IPS DF 6.9 (cell line): ENCODE measurements at regions not wholly inside any gene's neighbourhood (a gene's known extent, or its start where the extent isn't known, plus 50 kb on each side); places are given as distances from the start of the nearest gene placed in this dataset.

Source experiments
- DNase-seq: peaks from one replicate; pipeline ENCODE4 v3.0.0-alpha.2; 2013; ENCODE audit warnings: low read depth, low spot score
- H3K27ac ChIP-seq: one replicate; pipeline ENCODE4 v1.5.1; 2013; ENCODE audit warnings: low read length, control low read depth
- H3K27me3 ChIP-seq: 2 replicates; pipeline ENCODE4 v1.6.1; 2013; ENCODE audit warnings: mild to moderate bottlenecking, low read length; ENCODE audit not compliant: control insufficient read depth, insufficient read depth
- H3K36me3 ChIP-seq: 2 replicates; pipeline ENCODE4 v1.6.1; 2013; ENCODE audit warnings: low read length; ENCODE audit not compliant: control insufficient read depth, insufficient read depth
- H3K4me1 ChIP-seq: 2 replicates; pipeline ENCODE4 v1.6.1; 2013; ENCODE audit warnings: low read length; ENCODE audit not compliant: control insufficient read depth, insufficient read depth
- H3K4me3 ChIP-seq: 2 replicates; pipeline ENCODE4 v1.5.1; 2013; ENCODE audit warnings: mild to moderate bottlenecking, low read length
- H3K9me3 ChIP-seq: 2 replicates; pipeline ENCODE4 v1.6.1; 2013; ENCODE audit warnings: low read length, inconsistent platforms; ENCODE audit not compliant: control insufficient read depth, insufficient read depth
- WGBS: extraction: QIAGEN DNeasy Blood & Tissue Kit; methylation state at CpG from one replicate; pipeline ENCODE4 v1.1.7; 2013; ENCODE audit warnings: mixed read lengths, missing lambda C conversion rate; ENCODE audit not compliant: insufficient read length, insufficient coverage; 5-methylcytosine and 5-hydroxymethylcytosine counted together

- DNase-seq: no peak
- no peaks in the 10 kb centered on the region for H3K4me1 ChIP-seq
- WGBS: no CpG with 5 or more reads among the region's 1 CpG
- H3K36me3 ChIP-seq: no peaks in the 10 kb centered on the region
- no peaks in the 10 kb centered on the region for H3K27me3 ChIP-seq
- H3K27ac ChIP-seq: no peak overlapping the region
- no peak overlapping the region for H3K4me3 ChIP-seq
- no peaks in the 10 kb centered on the region for H3K9me3 ChIP-seq
Observed at GRCh38 chr15:39299486-39300267, 281.2 kb upstream of the THBS1 start.

DNA sequence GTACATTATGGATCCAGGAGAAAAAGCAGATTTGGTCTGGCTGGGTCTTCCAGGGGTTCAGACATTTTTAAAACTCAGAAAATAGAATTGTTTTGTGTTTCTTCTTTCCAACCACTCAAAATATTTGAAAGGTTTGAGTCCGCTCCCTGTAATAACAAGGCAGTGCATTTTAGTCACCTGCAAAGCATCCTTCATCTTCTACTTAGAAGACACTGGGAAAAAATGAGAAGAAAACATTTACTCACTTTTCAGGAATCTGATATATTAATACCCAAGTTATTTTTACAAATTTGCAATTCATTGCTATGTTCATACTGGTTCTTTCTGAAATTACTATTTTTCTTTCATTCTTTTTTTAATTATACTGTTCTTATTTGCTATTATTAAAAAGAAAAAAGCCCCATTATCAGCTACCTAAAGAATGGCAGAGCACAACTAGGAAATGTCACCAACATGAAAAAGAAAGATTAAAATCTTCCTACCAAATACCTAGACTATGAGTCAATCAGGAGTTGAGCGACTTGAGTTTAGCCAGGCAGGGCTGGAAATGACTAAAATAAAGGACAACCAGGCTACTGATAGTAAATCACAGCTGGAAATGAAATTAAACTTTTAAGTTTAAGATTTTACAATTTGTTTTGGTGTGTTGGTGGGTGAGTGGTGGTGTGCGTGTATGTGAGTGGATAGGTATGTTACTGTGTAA lies 280.3 kb upstream of the THBS1 start:
- WGBS: 100% methylated on average over 1 of the region's 3 CpGs
- no peak overlapping the region for H3K27ac ChIP-seq

DNA sequence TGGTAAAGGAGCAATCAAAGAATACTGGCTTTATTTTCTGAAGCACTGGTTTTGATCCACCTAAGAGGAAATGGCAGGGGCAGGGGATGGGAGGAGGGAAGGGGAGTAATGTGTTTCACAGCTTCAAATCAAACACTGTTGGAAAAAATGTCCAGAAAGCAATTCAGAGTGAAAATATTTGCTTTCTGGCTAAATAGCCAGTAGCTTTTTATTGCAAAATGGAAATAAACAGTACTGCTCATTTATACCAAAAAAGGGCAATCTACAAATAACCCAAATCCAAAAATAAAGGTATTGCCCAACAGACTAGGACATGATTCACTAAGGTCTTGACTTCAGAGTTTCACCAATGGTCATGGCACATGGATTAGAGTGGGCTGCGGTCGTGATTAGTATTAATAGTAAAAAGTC lies 279.3 kb upstream of the THBS1 start:
- Histone ChIP-seq H3K4me3 (no peak overlapping the region), H3K36me3 (no peaks in the 10 kb centered on the region), H3K9me3 (no peaks in the 10 kb centered on the region), H3K27ac (no peak overlapping the region), H3K27me3 (no peaks in the 10 kb centered on the region), H3K4me1 (no peaks in the 10 kb centered on the region)
- DNase-seq: no peak
- WGBS: no CpG with 5 or more reads among the region's 2 CpGs

More for the DNA sequence above, 280.3 kb upstream of the THBS1 start:
- Histone ChIP-seq H3K36me3 (no peaks in the 10 kb centered on the region), H3K27me3 (no peaks in the 10 kb centered on the region), H3K4me3 (no peak overlapping the region), H3K4me1 (no peaks in the 10 kb centered on the region), H3K9me3 (no peaks in the 10 kb centered on the region)
- no peak for DNase-seq

GRCh38 chr15:39302936-39303335 lies 277.9 kb upstream of the THBS1 start:
- Histone ChIP-seq H3K36me3 (no peaks in the 10 kb centered on the region), H3K9me3 (no peaks in the 10 kb centered on the region), H3K4me1 (no peaks in the 10 kb centered on the region), H3K27ac (no peak overlapping the region), H3K4me3 (no peak overlapping the region), H3K27me3 (no peaks in the 10 kb centered on the region)
- WGBS: no CpG with 5 or more reads among the region's 2 CpGs
- DNase-seq: no peak

DNA sequence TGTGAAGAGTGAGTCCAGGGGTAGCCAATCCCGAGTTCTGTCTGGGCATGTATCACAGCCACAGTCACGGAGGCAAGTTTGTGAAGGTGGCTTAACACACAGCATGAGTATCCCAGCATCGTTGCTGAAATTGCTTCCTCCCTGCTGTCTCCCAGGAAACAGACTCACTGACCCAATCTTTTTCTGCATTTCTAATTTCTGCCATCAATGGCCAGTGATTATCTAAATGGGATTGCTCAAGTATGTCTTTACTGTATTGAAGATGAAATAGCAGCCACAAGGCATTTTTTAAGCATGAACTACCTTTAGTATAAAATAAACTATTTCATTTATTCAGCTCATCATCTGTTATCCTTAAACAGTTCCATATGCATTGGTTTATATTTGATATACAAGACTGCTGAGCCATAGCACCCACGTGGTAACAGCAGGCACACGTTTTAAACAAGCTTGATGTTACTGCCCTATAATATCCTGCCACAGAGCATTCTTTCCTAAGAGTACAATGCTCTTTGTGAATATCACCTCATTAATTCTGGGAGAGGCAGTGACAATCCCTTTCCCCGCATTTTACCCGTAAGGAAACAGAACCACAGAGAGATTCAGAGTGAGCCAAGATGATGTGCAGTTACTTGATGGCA lies 276.6 kb upstream of the THBS1 start:
- Histone ChIP-seq H3K4me3 (no peak overlapping the region), H3K36me3 (no peaks in the 10 kb centered on the region), H3K9me3 (no peaks in the 10 kb centered on the region), H3K4me1 (no peaks in the 10 kb centered on the region), H3K27me3 (no peaks in the 10 kb centered on the region), H3K27ac (no peak overlapping the region)
- no peak for DNase-seq
- whole genome bisulfite sequencing: no CpG with 5 or more reads among the region's 7 CpGs

DNA sequence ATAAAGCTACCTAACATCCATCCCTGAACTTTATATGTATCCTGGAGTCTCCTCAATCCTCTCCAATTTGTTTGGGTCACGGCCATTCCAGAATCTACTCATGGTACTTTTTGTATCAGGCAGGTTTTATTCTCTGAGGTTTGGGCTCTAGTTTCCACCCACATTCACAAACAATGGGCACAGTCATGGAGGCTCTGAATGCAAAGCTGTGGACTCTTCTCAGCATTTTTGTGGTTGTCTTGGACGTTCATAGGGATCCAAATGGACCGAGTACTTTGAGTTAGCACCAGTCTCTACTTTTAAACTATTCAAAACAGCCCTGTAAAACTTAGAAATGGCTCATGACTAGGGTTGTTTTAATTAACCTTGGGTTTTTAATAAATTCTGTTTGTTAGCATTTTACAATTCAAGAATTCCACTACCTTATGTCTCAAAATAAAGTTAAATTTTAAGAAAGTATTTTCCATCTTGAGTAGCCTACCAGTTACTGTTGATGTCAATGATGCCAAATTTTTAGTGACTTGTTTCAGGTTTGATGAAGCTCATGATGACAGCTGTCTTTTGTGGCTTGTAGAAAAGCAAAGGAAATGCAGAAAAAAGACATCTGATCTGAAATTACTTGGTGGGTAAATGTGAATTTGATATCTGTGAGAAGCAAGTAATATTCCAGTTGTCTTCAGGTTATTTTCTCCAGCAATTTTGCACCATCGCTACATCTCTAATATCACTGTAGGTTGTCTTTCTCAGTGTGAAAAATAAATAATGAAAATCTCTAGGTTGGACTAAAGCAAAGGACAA lies 275.7 kb upstream of the THBS1 start:
- no CpG with 5 or more reads among the region's 4 CpGs for WGBS
- Histone ChIP-seq H3K36me3 (no peaks in the 10 kb centered on the region), H3K4me1 (no peaks in the 10 kb centered on the region), H3K27me3 (no peaks in the 10 kb centered on the region), H3K27ac (no peak overlapping the region), H3K4me3 (no peak overlapping the region), H3K9me3 (no peaks in the 10 kb centered on the region)
- no peak for DNase-seq

DNA sequence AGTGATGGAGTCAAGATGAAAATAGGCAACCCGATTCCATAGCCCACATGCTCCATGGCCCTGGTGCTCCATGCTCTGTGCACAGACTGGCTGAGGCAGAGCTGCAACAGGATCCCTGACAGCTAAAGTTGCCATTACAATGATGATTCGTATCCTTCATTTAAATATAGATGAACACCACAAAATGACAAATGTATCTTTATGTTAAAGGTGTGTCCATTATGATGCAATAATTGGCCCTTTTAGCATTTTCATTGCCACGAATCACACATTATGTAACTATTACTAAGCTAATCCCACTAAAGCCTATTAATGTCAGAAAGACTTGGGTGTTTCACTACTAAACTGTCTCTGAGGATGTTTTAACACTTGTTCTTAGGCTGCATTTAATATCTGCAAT lies 270.2 kb upstream of the THBS1 start:
- no peak overlapping the region for H3K4me3 ChIP-seq
- H3K4me1 ChIP-seq: 0 out of 2 replicates have a peak, but pooled peaks cover 2% of the 10 kb centered on the region
- no CpG with 5 or more reads among the region's 3 CpGs for WGBS
- H3K36me3 ChIP-seq: no peaks in the 10 kb centered on the region
- no peaks in the 10 kb centered on the region; the same call in 1 of the 2 replicates for H3K27me3 ChIP-seq
- no peak overlapping the region for H3K27ac ChIP-seq
- no peaks in the 10 kb centered on the region for H3K9me3 ChIP-seq
- DNase-seq: no peak

DNA sequence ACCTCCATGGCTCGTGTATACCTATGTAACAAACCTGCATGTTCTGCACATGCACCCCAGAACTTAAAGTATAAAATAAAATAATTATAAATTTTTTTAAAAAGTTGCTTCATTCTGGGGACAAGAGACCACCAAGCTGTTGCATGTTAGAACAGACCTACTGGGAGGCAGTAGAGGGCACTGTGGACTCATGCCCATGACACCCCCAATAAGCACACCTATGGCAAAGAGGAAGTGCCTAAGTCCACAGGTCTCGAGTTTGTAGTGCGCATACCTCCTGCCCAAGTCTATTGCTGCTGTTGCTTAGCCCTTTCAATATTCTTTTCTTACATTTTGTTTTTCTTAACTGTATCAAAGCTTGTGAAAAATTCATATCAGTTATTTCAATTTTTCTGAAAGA lies 267.9 kb upstream of the THBS1 start:
- no peak for DNase-seq
- H3K9me3 ChIP-seq: no peaks in the 10 kb centered on the region
- H3K27ac ChIP-seq: no peak overlapping the region
- H3K4me1 ChIP-seq: 0 out of 2 replicates have a peak, but pooled peaks cover 2% of the 10 kb centered on the region
- no CpG with 5 or more reads among the region's 3 CpGs for WGBS
- H3K36me3 ChIP-seq: no peaks in the 10 kb centered on the region
- no peak overlapping the region for H3K4me3 ChIP-seq
- H3K27me3 ChIP-seq: no peaks in the 10 kb centered on the region; the same call in 1 of the 2 replicates

- DNase-seq: no peak
- Histone ChIP-seq H3K27ac (no peak overlapping the region), H3K27me3 (no peaks in the 10 kb centered on the region; the same call in 1 of the 2 replicates), H3K36me3 (no peaks in the 10 kb centered on the region), H3K4me1 (0 out of 2 replicates have a peak, but pooled peaks cover 2% of the 10 kb centered on the region), H3K4me3 (no peak overlapping the region), H3K9me3 (no peaks in the 10 kb centered on the region)
- no CpG with 5 or more reads among the region's 3 CpGs for WGBS
Observed at GRCh38 chr15:39313467-39313866, 267.4 kb upstream of the THBS1 start.

GRCh38 chr15:39313881-39314280 lies 267.0 kb upstream of the THBS1 start:
- Histone ChIP-seq H3K27me3 (no peaks in the 10 kb centered on the region; the same call in 1 of the 2 replicates), H3K27ac (no peak overlapping the region), H3K9me3 (no peaks in the 10 kb centered on the region), H3K36me3 (no peaks in the 10 kb centered on the region), H3K4me3 (no peak overlapping the region), H3K4me1 (0 out of 2 replicates have a peak, but pooled peaks cover 2% of the 10 kb centered on the region)
- no CpG with 5 or more reads among the region's 1 CpG for WGBS
- DNase-seq: no peak
